ENCODE measurements at regions not wholly inside any gene's neighbourhood (a gene's known extent, or its start where the extent isn't known, plus 50 kb on each side); places are given as distances from the start of the nearest gene placed in this dataset.

DNA sequence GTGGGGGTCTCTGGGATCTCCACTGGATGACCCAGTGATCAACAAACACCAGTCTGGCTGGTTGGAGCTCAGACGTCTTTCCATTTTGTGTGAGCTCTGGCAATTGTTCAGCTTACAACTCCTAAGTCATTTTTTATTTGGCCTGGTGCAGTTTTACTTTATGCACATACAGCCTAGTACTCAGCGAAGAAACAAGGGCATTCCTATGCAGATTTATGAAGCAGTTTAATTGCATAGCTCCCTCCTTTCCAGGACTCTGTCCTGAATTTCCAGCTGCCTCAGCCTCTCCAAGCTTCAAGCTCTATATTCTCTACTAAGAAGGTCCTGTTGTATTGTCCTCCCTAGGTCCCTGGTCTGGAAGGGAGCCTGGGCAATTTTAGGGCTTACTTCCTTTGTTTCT, 145.6 kb upstream of the GALNT17 start:
- DNase-seq (ENCODE audit: low spot score), result no peak

DNA sequence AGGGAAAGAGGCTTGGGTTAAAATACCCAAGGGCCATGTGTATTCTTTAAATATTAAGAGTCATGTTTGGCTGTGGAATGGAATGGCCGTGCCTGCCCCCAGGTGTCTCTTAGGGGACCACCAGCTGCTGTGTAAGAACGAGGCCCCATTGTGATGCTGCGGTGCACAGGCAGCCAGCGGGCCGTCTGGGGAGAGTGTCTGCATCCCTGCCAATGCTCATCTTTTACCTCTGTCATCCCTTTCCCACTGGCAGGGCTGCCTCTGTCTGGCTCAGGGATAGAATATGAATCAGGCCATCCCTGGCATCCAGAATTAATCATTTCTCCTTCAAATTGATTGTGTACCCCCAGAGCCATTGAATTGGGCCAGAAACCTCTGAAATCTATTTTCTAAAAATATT, 137.8 kb upstream of the GALNT17 start:
- no peak for DNase-seq (ENCODE audit: low spot score)

DNA sequence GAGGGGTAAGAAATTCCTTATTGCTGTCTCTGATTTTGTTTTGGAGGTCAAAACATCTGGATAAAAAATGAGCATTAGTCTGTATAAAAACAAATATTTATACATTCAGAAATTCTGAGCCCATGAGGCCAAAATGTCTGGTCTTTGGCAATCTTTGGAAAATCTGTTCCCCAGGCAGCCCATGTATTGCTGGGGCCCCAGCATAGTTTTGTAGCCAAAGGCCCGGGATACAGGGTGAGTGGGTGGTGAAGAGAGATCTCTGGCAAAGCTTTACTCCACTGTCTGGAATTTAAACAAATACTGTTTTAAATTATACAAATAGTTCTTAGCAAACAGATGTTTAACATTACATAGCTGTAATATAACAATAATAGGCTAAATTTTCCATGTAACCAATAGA, 134.7 kb upstream of the GALNT17 start:
- DNase-seq (ENCODE audit: low spot score), result no peak

DNA sequence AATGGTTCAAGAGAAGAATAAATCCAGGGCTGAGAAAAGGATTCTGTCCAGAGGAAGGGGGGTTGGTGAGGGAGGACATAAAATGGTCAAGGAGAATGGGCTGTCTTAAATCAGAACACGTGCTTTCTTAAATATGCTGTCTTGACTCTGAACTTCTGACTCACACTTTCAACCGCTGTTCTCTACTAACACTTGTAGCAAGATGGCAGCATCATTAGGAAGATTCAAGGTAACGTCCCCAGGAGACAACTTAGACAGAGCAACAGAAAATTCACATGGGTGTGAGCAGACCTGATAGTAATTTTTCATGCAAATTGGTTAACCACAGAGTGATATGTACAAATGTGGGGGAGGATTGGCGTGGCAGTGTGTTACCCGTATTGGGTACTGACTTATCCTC, 126.8 kb upstream of the GALNT17 start:
- no peak for DNase-seq (ENCODE audit: low spot score)

DNA sequence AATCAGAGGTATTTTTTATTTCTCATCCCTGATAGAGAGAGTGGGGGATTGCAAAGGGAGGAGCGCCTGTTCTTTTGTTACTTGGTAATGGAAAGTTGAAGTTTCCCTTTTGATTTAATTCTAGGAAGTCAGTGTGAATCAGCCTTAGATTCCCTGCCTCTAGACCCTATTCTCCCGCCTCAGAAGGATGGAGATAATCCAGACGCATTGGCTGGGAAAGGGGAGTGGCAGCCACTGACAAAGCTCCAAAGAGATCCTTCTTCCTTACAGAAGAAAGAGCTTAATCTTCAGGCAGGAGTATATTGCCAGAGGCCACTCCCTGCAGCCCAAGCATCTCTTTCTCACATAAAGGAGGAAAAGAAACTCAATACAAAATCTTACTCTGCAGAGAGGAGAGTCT, 122.3 kb upstream of the GALNT17 start:
- no peak for DNase-seq (ENCODE audit: low spot score)

DNA sequence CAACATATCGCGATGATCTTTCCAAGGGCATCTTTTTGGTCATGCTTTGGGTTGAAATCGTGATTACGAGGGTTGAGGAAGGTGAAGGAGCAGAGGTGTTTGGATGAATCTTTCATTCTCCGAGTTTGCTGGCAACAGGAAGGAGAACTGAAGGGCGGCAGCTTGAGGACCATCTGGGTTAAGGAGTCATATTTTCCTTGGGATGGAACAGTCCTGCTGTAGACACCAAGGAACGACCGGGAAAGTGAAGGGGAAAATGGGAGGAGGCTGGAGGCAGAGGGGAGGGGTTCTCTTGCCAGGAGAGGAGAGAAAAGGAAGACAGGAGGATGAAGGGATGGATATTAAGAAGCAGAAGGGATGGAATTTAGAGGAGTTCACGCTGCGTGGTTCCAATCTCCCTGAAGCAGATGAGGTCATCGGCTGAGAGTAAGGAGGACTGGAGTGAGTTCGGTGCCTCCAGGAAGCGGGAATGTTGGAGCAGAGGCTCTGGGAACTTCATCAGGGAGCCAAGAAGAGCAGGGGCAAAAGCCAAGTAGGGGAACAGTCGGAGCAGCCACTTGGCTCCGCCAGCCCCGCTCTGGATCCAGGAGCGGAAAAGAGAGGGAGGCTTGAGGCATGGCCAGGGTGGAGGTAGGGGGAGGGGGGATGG, 116.6 kb upstream of the GALNT17 start:
- no peak for DNase-seq (ENCODE audit: low spot score)

DNA sequence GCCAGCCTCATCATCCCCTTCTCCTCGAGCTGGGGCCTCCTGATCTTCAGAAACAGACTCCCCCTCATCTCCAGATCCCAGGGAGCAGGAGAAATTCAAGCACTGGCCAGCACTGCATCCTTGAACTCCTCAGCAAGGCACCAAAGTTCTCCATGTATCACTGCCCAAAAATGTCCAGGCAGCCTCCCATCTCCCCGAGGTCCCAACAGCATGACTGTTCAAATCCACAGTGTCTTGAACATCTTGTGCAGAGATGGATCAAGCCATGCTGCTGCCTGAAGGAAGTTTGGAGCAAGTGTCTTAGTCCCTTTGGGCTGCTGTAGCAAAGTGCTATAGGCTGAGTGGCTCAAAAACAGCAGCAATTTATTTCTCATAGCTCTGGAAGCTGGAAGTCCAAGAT, 115.5 kb upstream of the GALNT17 start:
- DNase-seq (ENCODE audit: low spot score), result no peak

DNA sequence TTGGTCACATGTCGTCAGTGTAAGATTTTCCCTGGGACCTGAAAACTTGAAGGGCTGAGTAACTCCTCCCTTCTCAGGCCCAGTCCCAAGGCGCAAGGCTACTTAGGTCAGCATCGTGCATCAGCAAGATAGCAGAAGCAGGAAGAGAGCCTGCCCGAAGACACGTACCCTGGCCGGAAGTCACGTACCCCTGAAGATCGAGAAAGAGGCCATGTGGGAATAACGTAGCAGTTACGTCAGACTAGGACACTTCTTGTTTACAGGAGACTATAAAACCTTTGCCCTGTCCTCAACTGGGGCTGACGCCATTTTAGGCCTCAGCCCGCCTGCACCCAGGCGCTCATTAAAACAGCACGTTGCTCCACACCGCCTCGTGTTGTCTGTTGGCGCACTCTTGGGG, 114.3 kb upstream of the GALNT17 start:
- DNase-seq (ENCODE audit: low spot score), result no peak

DNA sequence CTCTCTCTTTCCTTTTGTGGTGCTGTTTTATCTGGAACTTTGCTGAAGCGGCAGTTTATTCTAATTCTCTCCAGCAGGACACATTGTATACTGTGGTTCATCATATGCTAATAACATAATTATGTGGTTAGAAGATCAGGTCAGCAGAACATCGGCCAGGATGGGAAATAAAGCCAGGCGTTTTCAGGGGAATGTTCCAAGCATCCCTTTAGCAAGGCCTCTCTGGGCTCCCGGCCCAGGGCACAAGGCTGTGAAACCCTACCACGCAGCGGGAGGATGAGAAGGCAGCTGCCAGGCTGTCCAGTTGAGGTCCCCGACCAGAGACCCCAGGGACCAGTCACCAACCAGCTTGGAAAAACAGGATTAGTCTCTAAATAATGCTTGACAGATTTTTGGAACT, 112.2 kb upstream of the GALNT17 start:
- no peak for DNase-seq (ENCODE audit: low spot score)

DNA sequence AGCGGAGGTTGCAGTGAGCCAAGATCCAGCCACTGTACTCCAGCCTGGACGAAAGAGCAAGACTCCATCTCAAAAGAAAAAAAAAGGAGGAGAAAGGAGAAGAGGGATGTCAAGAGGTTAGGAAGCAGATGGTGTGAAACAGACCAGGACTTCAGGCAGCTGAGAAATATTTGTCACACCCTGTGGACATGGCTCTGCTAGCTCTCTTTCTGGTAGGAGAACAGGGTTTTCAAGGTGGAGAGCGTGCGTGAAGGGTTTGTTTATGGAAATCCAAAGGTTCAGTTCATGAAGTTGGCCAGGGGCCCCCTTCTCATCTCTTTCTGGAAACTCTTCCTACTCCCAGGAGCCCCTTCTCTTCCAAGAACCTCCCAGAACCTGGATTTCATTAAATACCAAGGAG, 110.8 kb upstream of the GALNT17 start:
- no peak for DNase-seq (ENCODE audit: low spot score)

DNA sequence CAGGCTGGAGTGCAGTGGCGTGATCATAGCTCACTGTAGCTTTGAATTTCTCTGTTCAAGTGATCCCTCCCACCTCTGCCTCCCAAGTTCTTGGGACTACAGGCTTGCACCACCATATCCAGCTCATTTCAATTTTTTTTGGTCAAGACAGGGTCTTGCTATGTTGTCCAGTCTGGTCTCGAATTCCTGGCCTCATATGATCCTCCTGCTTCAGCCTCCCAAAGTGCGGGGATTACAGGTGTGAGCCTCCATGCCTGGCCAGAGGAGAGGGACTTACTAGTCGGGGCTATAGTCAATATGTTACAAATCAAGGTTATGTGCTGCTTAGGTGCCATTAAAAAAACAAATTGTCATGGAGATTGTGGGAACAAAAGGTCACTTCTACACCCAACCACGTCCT, 105.3 kb upstream of the GALNT17 start:
- DNase-seq (ENCODE audit: low spot score), result no peak

DNA sequence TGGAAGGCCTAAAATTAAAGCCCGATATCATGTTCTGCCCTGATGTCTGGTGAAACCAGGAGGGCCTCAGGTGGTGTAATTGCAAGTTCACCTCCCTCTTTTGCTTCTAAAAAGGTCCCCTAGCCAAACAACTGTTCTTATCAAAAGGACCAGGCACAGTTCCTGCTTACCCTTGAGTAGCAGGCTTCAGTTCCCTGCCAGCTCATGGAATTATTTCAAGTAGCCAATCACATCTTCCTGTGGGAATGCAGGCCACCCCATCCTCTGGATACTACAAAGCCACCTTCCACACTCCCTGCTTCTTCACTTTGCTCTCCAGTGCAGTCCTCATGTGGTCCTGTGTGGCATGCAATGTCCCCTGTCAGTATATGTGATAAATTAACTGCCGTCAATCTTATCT, 97.7 kb upstream of the GALNT17 start:
- no peak for DNase-seq (ENCODE audit: low spot score)

DNA sequence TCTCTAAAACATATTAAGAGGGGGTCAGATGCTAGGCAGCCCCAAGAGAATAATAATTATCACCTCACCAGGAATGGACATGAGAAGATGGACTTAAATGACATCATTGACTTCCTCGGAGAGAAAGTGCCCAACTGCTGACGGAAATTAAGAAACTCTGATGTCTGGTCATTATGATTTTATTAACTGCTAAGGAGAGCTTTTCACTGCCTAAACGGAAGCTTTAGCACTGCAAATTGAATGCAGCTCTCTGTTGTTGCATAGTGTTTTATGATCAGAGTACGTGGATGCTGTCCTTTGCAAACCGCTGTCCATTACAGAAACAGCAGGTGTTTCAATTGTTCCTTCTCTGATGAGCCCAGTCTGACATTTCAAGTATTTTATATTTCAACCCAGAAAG, 89.4 kb upstream of the GALNT17 start:
- no peak for DNase-seq (ENCODE audit: low spot score)

DNA sequence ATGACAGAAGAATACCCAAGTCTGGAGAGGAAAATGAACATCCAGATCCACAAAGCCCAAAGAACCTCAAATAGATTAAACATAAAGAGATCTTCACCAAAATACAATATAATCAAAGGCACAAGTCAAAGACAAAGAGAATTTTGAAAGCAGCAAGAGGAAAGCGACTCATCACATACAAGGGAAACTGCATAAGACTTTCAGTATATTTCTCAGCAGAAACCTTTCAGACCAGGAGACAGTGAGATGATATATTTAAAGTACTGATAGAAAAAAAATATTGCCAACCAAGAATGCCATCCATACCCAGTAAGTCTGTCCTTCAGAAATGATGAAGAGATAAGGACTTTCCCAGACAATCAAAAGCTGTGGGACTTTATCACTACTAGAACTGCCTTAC, 81.5 kb upstream of the GALNT17 start:
- DNase-seq (ENCODE audit: low spot score), result no peak

DNA sequence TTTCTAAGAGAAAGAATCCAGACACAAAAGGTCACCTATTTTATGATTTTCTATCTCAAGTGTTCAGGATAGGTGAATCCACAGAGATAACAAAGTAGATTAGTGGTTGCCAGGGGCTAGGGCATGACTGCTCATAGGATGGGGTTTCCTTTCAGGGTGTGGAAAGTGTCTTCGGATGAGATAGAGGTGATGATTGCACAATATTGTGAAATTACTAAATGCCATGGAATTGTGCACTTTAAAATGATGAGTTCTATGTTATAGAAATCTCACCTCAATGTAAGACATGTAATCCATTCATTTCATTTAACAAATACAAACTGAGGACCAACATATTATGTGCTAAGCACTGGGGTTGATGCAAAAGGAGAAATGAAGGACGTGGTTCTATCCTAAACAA, 76.4 kb upstream of the GALNT17 start:
- DNase-seq (ENCODE audit: low spot score), result no peak

DNA sequence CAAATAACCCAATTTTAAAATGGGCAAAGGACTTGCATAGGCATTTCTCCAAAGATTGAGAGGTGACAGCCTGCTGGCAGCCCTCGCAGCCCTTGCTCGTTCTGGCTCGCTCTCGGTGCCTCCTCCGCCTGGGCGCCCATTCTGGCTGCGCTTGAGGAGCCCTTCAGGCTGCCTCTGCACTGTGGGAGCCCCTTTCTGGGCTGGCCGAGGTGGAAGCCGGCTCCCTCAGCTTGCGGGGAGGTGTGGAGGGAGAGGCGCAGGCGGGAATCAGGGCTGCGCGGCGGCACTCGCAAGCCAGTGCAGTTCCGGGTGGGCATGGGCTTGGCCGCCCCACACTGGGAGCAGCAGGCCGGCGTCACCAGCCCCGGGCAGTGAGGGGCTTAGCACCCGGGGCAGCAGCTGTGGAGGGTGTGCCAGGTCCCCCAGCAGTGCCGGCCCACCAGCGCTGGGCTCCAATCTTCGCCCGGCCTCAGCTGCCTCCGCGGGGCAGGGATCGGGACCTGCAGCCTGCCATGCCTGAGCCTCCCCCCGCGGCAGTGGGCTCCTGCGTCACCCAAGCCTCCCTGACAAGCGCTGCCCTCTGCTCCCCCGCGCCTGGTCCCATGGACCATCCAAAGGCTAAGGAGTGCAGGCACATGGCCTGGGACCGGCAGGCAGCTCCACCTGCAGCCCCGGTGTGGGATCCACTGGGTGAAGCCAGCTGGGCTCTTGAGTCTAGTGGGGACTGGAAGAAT, 54.0 kb upstream of the GALNT17 start:
- no peak for DNase-seq (ENCODE audit: low spot score)

Data from CD4-positive, alpha-beta T cell treated with Interleukin-15 for 4 hours (primary cell).